ENCODE measurements at regions not wholly inside any gene's neighbourhood (a gene's known extent, or its start where the extent isn't known, plus 50 kb on each side); places are given as distances from the start of the nearest gene placed in this dataset.

DNA sequence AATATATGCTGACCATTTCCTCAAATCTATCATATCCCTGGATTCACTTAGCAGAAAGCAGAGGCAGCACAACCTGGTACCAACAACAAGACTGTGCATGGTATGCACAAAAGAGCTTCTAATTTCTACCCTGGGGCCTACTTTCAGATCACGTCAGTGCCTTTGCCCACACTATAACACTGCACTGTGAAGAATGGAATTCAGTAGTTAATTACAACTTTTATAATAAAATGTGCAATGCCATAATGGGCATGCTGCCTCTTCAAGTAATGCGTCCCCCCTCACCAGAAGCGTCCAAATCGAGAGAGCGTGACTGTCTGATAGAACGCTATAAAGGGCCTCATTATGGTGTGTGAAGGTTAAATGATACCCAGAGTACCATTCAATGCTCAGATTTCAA, 328.1 kb upstream of the PKDCC start:
- H4K91ac ChIP-seq (ENCODE audit: low read depth, low read length, poor library complexity): no peak overlapping the region
- H3K79me1 ChIP-seq (ENCODE audit: low read depth, low read length): no peaks in the 10 kb centered on the region
- no CpG with 5 or more reads among the region's 6 CpGs for WGBS, 2 donors (ENCODE audit: extremely low coverage in 2 of 2, insufficient read length in 2 of 2, insufficient replicate concordance in 1 of 2)
- no peak overlapping the region for H3K9ac ChIP-seq (ENCODE audit: low read depth, low read length, poor library complexity)
- H2AFZ ChIP-seq (ENCODE audit: low read length): no peak overlapping the region
- H2AK5ac ChIP-seq (ENCODE audit: low read depth, low read length): no peak overlapping the region
- H2BK15ac ChIP-seq (ENCODE audit: low read length): no peak overlapping the region
- H2BK120ac ChIP-seq (ENCODE audit: low read depth, low read length): no peak overlapping the region
- no peaks in the 10 kb centered on the region for H3K27me3 ChIP-seq (ENCODE audit: control insufficient read depth in 3 of 3, insufficient read depth in 3 of 3, low read depth in 1 of 3, low read length in 3 of 3)
- no peak overlapping the region for H3K14ac ChIP-seq (ENCODE audit: low read length)
- no peak overlapping the region for H3K18ac ChIP-seq (ENCODE audit: low read length)
- no peak overlapping the region for H2BK5ac ChIP-seq (ENCODE audit: low read length)
- H4K8ac ChIP-seq (ENCODE audit: low read depth, low read length): no peak overlapping the region
- peaks cover 13 to 16% of the 10 kb centered on the region in 2 donors for H3K4me1 ChIP-seq (ENCODE audit: control insufficient read depth in 2 of 2, insufficient read depth in 1 of 2, low read depth in 1 of 2, low read length in 2 of 2)
- H3K4me3 ChIP-seq (ENCODE audit: low read length in 2 of 2): no peak overlapping the region
- no peak overlapping the region for H3K23ac ChIP-seq (ENCODE audit: low read depth, low read length, poor library complexity)
- H2BK12ac ChIP-seq (ENCODE audit: low read length): no peak overlapping the region
- no peak overlapping the region for H3K4me2 ChIP-seq (ENCODE audit: insufficient read depth, low read length, poor library complexity, severe bottlenecking)
- no peak overlapping the region for H3K4ac ChIP-seq (ENCODE audit: low read length)
- H3K27ac ChIP-seq (replicated peaks; ENCODE audit: low read length): no peak overlapping the region
- H3K36me3 ChIP-seq (replicated peaks in 1 of 2; ENCODE audit: control insufficient read depth in 2 of 2, insufficient read depth in 2 of 2, low read length in 2 of 2): no peaks in the 10 kb centered on the region
- H3K9me3 ChIP-seq (replicated peaks in 1 of 2; ENCODE audit: control insufficient read depth in 2 of 2, insufficient read depth in 1 of 2, low read depth in 1 of 2, low read length in 2 of 2): peaks cover 0 to 4% of the 10 kb centered on the region in 2 donors
- no peak for DNase-seq (ENCODE audit: low spot score)

- Histone ChIP-seq H2BK15ac (ENCODE audit: low read length) (no peak overlapping the region), H2AK5ac (ENCODE audit: low read depth, low read length) (no peak overlapping the region), H2BK12ac (ENCODE audit: low read length) (no peak overlapping the region), H3K27ac (replicated peaks; ENCODE audit: low read length) (no peak overlapping the region), H2BK120ac (ENCODE audit: low read depth, low read length) (no peak overlapping the region), H3K27me3 (ENCODE audit: control insufficient read depth in 3 of 3, insufficient read depth in 3 of 3, low read depth in 1 of 3, low read length in 3 of 3) (no peaks in the 10 kb centered on the region), H2AFZ (ENCODE audit: low read length) (no peak overlapping the region), H4K91ac (ENCODE audit: low read depth, low read length, poor library complexity) (no peak overlapping the region), H3K4me2 (ENCODE audit: insufficient read depth, low read length, poor library complexity, severe bottlenecking) (no peak overlapping the region), H3K14ac (ENCODE audit: low read length) (no peak overlapping the region), H4K8ac (ENCODE audit: low read depth, low read length) (no peak overlapping the region), H3K4ac (ENCODE audit: low read length) (no peak overlapping the region), H3K18ac (ENCODE audit: low read length) (no peak overlapping the region), H2BK5ac (ENCODE audit: low read length) (no peak overlapping the region), H3K9me3 (replicated peaks in 1 of 2; ENCODE audit: control insufficient read depth in 2 of 2, insufficient read depth in 1 of 2, low read depth in 1 of 2, low read length in 2 of 2) (peaks cover 0 to 4% of the 10 kb centered on the region in 2 donors), H3K4me1 (ENCODE audit: control insufficient read depth in 2 of 2, insufficient read depth in 1 of 2, low read depth in 1 of 2, low read length in 2 of 2) (peaks cover 13 to 16% of the 10 kb centered on the region in 2 donors), H3K9ac (ENCODE audit: low read depth, low read length, poor library complexity) (no peak overlapping the region), H3K79me1 (ENCODE audit: low read depth, low read length) (no peaks in the 10 kb centered on the region), H3K36me3 (replicated peaks in 1 of 2; ENCODE audit: control insufficient read depth in 2 of 2, insufficient read depth in 2 of 2, low read length in 2 of 2) (no peaks in the 10 kb centered on the region), H3K4me3 (ENCODE audit: low read length in 2 of 2) (no peak overlapping the region), H3K23ac (ENCODE audit: low read depth, low read length, poor library complexity) (no peak overlapping the region)
- no peak for DNase-seq (ENCODE audit: low spot score)
- WGBS, 2 donors (ENCODE audit: extremely low coverage in 2 of 2, insufficient read length in 2 of 2, insufficient replicate concordance in 1 of 2): no CpG with 5 or more reads among the region's 6 CpGs
These were observed 327.2 kb upstream of the PKDCC start for GRCh38 chr2:41720331-41721251.

DNA sequence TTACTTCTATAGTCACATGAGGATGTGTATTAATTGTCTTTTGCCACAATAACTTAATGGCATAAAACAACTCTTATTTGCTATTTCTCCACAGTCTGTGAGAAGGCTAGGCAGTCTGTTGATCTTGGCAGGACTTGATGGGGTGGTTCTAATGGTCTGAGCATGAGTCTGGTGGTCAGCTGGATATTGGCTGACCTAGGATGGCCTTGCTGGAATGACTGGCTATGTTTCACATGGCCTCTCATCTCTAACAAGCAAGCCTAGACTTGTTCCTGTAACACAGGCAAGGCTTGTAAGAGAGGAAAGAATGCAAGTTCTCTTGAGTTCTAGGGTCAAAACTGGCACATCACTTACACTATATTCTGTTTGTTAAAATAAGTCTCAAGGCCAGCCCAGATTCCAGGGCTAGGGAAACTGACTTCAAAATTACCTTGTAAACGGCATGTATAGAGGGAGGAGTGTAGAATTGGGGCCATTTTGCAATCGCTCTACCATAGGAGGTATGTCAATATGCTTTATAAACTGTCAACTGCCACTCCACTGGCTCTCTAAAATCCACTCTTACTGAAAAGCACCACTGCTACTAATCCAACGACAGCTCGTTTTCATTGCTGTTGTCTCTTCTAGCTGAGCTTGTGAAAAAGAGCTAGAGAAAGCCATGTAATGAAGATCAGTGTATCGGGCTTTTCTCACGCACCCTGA, 325.0 kb upstream of the PKDCC start:
- Histone ChIP-seq H2BK15ac (ENCODE audit: low read length) (no peak overlapping the region), H3K36me3 (replicated peaks in 1 of 2; ENCODE audit: control insufficient read depth in 2 of 2, insufficient read depth in 2 of 2, low read length in 2 of 2) (no peaks in the 10 kb centered on the region), H4K91ac (ENCODE audit: low read depth, low read length, poor library complexity) (no peak overlapping the region), H3K9ac (ENCODE audit: low read depth, low read length, poor library complexity) (no peak overlapping the region), H3K9me3 (replicated peaks in 1 of 2; ENCODE audit: control insufficient read depth in 2 of 2, insufficient read depth in 1 of 2, low read depth in 1 of 2, low read length in 2 of 2) (peaks cover 0 to 4% of the 10 kb centered on the region in 2 donors), H3K4ac (ENCODE audit: low read length) (no peak overlapping the region), H2BK12ac (ENCODE audit: low read length) (no peak overlapping the region), H3K4me2 (ENCODE audit: insufficient read depth, low read length, poor library complexity, severe bottlenecking) (no peak overlapping the region), H3K27me3 (ENCODE audit: control insufficient read depth in 3 of 3, insufficient read depth in 3 of 3, low read depth in 1 of 3, low read length in 3 of 3) (no peaks in the 10 kb centered on the region), H2AFZ (ENCODE audit: low read length) (peak overlapping the region; percentile 48), H2BK120ac (ENCODE audit: low read depth, low read length) (no peak overlapping the region), H2BK5ac (ENCODE audit: low read length) (no peak overlapping the region), H3K27ac (replicated peaks; ENCODE audit: low read length) (no peak overlapping the region), H3K79me1 (ENCODE audit: low read depth, low read length) (no peaks in the 10 kb centered on the region), H2AK5ac (ENCODE audit: low read depth, low read length) (no peak overlapping the region), H3K23ac (ENCODE audit: low read depth, low read length, poor library complexity) (no peak overlapping the region), H3K18ac (ENCODE audit: low read length) (no peak overlapping the region), H3K4me3 (ENCODE audit: low read length in 2 of 2) (no peak overlapping the region), H3K4me1 (ENCODE audit: control insufficient read depth in 2 of 2, insufficient read depth in 1 of 2, low read depth in 1 of 2, low read length in 2 of 2) (peaks cover 13 to 16% of the 10 kb centered on the region in 2 donors), H3K14ac (ENCODE audit: low read length) (no peak overlapping the region), H4K8ac (ENCODE audit: low read depth, low read length) (no peak overlapping the region)
- DNase-seq (ENCODE audit: low spot score): no peak
- WGBS, 2 donors (ENCODE audit: extremely low coverage in 2 of 2, insufficient read length in 2 of 2, insufficient replicate concordance in 1 of 2): no CpG with 5 or more reads among the region's 6 CpGs

GRCh38 chr2:41723526-41723925, 324.3 kb upstream of the PKDCC start:
- no peak overlapping the region for H3K4me3 ChIP-seq (ENCODE audit: low read length in 2 of 2)
- WGBS, 2 donors (ENCODE audit: extremely low coverage in 2 of 2, insufficient read length in 2 of 2, insufficient replicate concordance in 1 of 2): no CpG with 5 or more reads among the region's 3 CpGs
- H3K36me3 ChIP-seq (replicated peaks in 1 of 2; ENCODE audit: control insufficient read depth in 2 of 2, insufficient read depth in 2 of 2, low read length in 2 of 2): no peaks in the 10 kb centered on the region
- no peak overlapping the region for H3K23ac ChIP-seq (ENCODE audit: low read depth, low read length, poor library complexity)
- no peak overlapping the region for H4K8ac ChIP-seq (ENCODE audit: low read depth, low read length)
- H2BK5ac ChIP-seq (ENCODE audit: low read length): no peak overlapping the region
- no peak overlapping the region for H3K4ac ChIP-seq (ENCODE audit: low read length)
- no peak overlapping the region for H3K9ac ChIP-seq (ENCODE audit: low read depth, low read length, poor library complexity)
- H3K14ac ChIP-seq (ENCODE audit: low read length): no peak overlapping the region
- H3K79me1 ChIP-seq (ENCODE audit: low read depth, low read length): no peaks in the 10 kb centered on the region
- H3K27ac ChIP-seq (replicated peaks; ENCODE audit: low read length): no peak overlapping the region
- no peak overlapping the region for H2AK5ac ChIP-seq (ENCODE audit: low read depth, low read length)
- H3K4me2 ChIP-seq (ENCODE audit: insufficient read depth, low read length, poor library complexity, severe bottlenecking): no peak overlapping the region
- DNase-seq (ENCODE audit: low spot score): peak; percentile 9
- no peak overlapping the region for H2BK12ac ChIP-seq (ENCODE audit: low read length)
- no peak overlapping the region for H4K91ac ChIP-seq (ENCODE audit: low read depth, low read length, poor library complexity)
- no peak overlapping the region for H3K18ac ChIP-seq (ENCODE audit: low read length)
- no peak overlapping the region for H2BK15ac ChIP-seq (ENCODE audit: low read length)
- H2BK120ac ChIP-seq (ENCODE audit: low read depth, low read length): no peak overlapping the region
- peaks cover 0 to 4% of the 10 kb centered on the region in 2 donors for H3K9me3 ChIP-seq (replicated peaks in 1 of 2; ENCODE audit: control insufficient read depth in 2 of 2, insufficient read depth in 1 of 2, low read depth in 1 of 2, low read length in 2 of 2)
- peaks cover 13 to 16% of the 10 kb centered on the region in 2 donors for H3K4me1 ChIP-seq (ENCODE audit: control insufficient read depth in 2 of 2, insufficient read depth in 1 of 2, low read depth in 1 of 2, low read length in 2 of 2)
- peak overlapping the region; percentile 48 for H2AFZ ChIP-seq (ENCODE audit: low read length)
- no peaks in the 10 kb centered on the region for H3K27me3 ChIP-seq (ENCODE audit: control insufficient read depth in 3 of 3, insufficient read depth in 3 of 3, low read depth in 1 of 3, low read length in 3 of 3)
